Mucosa of rectum (tissue), 2 donors: ENCODE measurements at regions not wholly inside any gene's neighbourhood (a gene's known extent, or its start where the extent isn't known, plus 50 kb on each side); places are given as distances from the start of the nearest gene placed in this dataset.

Experiments
- H3K27ac ChIP-seq, 2 donors: one replicate each; pipeline ENCODE4 v1.7.0; 2013; ENCODE audit warnings: inconsistent platforms in 2 of 2, low read depth in 2 of 2, low read length in 2 of 2
- H3K27me3 ChIP-seq, 2 donors: one replicate each; pipeline ENCODE4 v1.7.0; 2013; ENCODE audit warnings: low read length in 2 of 2; ENCODE audit not compliant: control insufficient read depth in 2 of 2, insufficient read depth in 2 of 2
- H3K36me3 ChIP-seq, 2 donors: one replicate each; pipeline ENCODE4 v1.7.0; 2013; ENCODE audit warnings: low read length in 2 of 2; ENCODE audit not compliant: control insufficient read depth in 2 of 2, insufficient read depth in 2 of 2
- H3K4me1 ChIP-seq, 2 donors: one replicate each; pipeline ENCODE4 v1.7.0; 2013; ENCODE audit warnings: low read length in 2 of 2, mild to moderate bottlenecking in 1 of 2; ENCODE audit not compliant: control insufficient read depth in 2 of 2, insufficient read depth in 2 of 2
- H3K4me3 ChIP-seq, 2 donors: one replicate each; pipeline ENCODE4 v1.7.0; 2013; ENCODE audit warnings: low read length in 2 of 2
- H3K9ac ChIP-seq, 2 donors: one replicate each; pipeline ENCODE4 v1.7.0; 2013; ENCODE audit warnings: low read length in 2 of 2, low read depth in 1 of 2, mild to moderate bottlenecking in 1 of 2
- H3K9me3 ChIP-seq, 2 donors: one replicate each; pipeline ENCODE4 v1.7.0; 2013; ENCODE audit warnings: low read length in 2 of 2; ENCODE audit not compliant: control insufficient read depth in 2 of 2
- donor health status: healthy.
- donor health status: Normal muscosa, but diverticular disease.

DNA sequence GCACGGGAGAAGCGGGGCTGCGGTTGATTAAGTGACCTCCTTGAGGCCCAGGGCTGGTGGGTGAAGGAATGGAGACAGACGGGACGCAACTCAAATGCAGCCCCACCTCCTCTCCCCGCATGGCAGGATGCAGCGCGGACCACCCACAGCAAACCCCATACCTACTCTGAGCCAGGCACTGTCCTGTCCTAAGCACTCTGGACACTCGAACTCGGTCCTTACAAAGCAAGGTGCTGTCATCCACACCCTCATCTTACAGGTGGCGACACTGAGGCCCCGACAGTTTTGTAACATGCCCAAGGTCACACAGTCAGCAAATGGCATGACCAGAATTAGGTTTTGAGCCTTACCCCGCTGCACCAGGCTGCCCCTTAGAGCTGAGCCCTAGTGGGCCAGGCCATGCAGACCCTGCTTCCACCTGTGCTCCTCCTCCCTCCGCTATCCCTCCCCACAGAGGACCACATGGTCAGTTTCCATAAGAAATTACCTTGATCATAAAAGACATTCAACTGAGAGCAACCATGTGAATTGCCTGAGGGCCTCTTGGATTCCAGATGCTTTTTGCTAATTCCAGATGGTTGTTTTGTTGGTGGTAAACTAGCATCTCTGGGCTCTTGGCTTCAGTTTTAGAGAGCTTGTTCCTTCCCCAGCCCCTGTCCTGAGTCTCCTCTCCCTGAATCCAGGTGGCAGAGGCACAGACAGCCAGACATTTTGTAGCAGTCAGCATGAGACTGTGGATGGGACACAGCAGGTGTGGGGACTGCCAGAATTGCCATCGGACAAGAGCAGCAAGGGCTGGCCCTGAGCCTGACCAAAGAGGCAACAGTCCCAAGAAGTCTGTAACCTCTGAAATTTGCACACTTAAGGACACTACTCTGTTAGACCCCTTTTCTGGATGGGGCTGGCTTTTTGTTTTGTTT, 171.9 kb upstream of the PMEPA1 start:
- H3K9ac ChIP-seq = no peak overlapping the region
- no peaks in the 10 kb centered on the region for H3K36me3 ChIP-seq
- H3K27me3 ChIP-seq = no peaks in the 10 kb centered on the region
- H3K4me1 ChIP-seq = no peaks in the 10 kb centered on the region
- H3K9me3 ChIP-seq = no peaks in the 10 kb centered on the region
- H3K4me3 ChIP-seq = no peak overlapping the region
- no peak overlapping the region for H3K27ac ChIP-seq

DNA sequence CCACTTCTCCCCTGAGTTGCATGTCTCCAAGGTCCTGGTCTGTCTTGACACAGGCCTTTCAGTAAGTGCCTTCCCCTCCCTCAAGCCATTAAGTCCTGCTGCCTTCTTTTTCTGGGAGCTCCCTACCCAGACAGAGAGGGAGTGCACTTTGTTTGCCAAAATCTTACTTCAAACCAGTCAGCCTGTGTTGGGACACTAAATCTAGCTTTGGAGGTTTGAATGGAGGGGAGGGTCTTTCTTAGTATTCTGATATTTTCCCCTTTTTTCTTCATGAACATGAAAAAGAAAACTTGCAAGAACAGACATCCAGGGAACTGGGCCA, 170.7 kb upstream of the PMEPA1 start:
- H3K9ac ChIP-seq = no peak overlapping the region
- H3K4me1 ChIP-seq = no peaks in the 10 kb centered on the region
- no peak overlapping the region for H3K27ac ChIP-seq
- no peaks in the 10 kb centered on the region for H3K9me3 ChIP-seq
- no peaks in the 10 kb centered on the region for H3K36me3 ChIP-seq
- H3K4me3 ChIP-seq = no peak overlapping the region
- H3K27me3 ChIP-seq = no peaks in the 10 kb centered on the region

DNA sequence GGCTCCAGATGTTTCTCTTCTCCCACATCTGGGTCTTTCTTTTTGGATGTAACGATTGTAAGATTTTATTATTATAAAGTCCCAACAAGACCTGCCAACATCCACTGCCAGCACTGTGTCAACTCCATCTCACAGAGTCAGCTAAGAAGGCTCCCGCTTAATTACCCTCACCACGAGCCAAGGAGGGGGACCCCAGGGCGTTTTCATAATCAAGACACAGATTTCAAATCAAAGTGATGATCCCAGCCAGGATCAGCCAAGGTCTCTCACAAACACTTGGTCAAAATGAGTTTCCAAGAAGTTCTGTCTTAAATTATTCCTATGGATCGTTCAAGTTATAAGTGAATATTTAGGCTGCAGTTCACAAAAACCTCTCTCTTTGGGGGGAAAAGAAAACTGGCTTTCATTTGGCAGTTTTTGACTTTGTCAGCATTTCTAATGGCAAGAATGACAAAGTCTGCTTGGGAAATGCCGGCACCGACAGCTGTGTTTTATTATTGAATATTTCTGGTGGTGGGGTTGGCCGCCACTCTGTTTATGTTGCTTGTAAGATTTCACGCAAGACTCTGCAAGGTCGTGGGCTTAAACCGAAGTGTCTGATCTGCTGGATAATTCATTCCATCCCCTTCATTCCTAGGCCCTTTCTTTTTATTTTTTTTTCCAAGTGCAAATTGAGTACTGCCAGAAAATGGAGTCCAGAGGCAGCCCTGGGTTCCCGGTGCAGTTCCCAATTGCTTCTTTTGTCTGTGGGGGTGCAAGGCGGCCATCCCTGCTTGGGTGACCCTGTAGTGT, 170.2 kb upstream of the PMEPA1 start:
- Histone ChIP-seq H3K4me3 (no peak overlapping the region), H3K9me3 (no peaks in the 10 kb centered on the region), H3K9ac (no peak overlapping the region), H3K4me1 (no peaks in the 10 kb centered on the region), H3K36me3 (no peaks in the 10 kb centered on the region), H3K27ac (no peak overlapping the region), H3K27me3 (no peaks in the 10 kb centered on the region)

DNA sequence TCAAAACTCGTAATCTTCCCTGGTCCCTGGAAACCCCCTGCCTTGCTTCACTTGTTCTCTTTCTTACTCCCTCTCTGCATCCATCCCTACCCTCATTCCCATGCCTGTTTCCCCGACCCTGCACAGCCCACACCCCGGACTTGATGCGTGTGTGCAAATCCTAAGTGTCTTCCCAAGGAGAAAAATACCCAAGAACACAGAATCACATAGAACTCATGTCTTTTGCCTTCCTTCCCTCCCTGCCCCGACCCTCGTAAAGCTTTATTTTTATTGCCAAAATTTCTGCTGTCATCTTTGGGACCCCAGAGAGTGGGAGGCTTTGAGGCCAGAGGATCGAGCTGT, 169.6 kb upstream of the PMEPA1 start:
- no peaks in the 10 kb centered on the region for H3K27me3 ChIP-seq
- no peak overlapping the region for H3K9ac ChIP-seq
- no peaks in the 10 kb centered on the region for H3K4me1 ChIP-seq
- no peak overlapping the region for H3K27ac ChIP-seq
- H3K4me3 ChIP-seq = no peak overlapping the region
- H3K36me3 ChIP-seq = no peaks in the 10 kb centered on the region
- no peaks in the 10 kb centered on the region for H3K9me3 ChIP-seq

DNA sequence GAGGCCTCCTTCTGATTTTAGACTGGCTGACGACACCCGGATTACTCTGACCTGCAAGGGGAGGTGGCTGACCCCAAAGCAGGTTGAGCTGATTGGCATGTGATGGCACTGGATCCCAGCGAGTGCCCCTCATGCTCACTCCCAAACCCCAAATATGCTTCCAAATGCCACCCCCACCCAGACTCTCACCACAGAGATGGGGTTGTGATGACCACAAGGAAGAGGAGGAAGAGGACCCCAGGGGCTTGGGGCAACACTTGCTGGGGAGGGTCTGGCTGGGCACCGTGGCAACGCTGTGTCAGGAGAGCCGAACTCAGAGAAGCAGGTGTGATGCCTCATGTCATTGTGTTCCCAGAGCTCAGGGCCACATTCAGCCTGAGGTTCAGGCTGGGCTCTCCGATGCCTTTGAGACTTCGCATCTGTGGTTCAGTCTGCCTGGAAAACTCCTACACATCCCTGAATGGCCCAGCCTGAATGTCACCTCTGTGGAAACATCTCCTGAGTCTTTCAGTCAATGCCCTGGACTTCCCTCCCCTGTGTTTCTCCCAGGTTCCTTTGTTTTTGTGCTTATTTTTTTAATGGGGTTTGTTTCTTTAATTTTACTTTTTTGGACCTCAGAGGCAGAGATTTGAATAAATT, 169.1 kb upstream of the PMEPA1 start:
- Histone ChIP-seq H3K4me1 (no peaks in the 10 kb centered on the region), H3K9me3 (no peaks in the 10 kb centered on the region), H3K9ac (no peak overlapping the region), H3K36me3 (no peaks in the 10 kb centered on the region), H3K27ac (no peak overlapping the region), H3K27me3 (no peaks in the 10 kb centered on the region), H3K4me3 (no peak overlapping the region)

DNA sequence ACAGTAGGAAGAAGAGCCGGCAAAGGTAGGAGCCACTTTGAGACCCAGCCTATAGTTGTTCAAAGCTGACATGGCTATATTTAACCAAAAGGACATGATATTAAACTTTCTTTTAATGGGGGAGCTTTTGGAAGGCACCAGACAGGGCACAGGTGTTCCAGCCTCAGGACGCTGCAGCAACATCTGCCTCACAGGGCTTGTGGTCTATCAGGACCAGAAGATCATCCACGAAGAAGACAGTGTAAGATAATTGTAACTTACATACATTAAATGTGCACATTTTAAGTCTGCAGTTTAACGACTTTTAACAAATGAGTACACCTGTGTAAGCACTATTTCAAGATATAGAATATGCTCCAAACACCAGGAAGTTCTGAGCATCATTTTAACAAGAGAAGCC, 168.2 kb upstream of the PMEPA1 start:
- H3K27ac ChIP-seq = no peak overlapping the region
- no peak overlapping the region for H3K9ac ChIP-seq
- no peaks in the 10 kb centered on the region for H3K4me1 ChIP-seq
- no peaks in the 10 kb centered on the region for H3K27me3 ChIP-seq
- H3K9me3 ChIP-seq = no peaks in the 10 kb centered on the region
- no peak overlapping the region for H3K4me3 ChIP-seq
- no peaks in the 10 kb centered on the region for H3K36me3 ChIP-seq

DNA sequence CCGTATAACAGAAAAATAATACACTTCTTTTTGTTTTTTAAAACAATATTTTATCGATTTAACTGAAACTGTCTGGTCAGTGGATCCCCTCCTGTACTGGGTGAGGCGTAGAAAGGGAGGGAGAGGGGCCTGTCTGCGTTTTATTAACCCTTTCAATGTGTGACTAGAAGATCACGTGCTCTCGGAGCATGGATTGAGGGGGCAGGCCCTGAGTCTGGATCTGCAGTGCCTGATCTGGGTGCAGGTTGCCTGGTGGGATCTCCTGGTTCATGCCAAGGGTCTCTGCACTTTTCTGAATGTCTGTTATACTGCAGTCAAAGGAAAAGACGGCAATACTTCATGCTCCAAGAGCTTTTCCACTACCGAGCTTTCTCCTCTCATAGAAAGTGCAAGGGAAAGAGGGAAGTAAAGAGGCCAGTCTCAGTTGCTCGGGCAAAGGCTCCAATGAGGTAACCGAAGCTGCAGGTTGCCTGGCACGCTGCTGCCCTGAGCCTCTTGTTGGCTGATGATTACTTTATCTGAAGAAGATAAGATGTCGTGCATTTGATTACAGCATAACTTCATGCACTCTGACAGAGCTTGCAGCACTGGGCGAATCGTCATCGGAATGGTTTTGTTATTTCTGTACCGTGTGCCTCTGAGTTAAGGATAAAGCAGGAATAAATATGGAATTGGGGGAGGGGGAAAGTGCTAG, 167.5 kb upstream of the PMEPA1 start:
- Histone ChIP-seq H3K4me1 (no peaks in the 10 kb centered on the region), H3K4me3 (no peak overlapping the region), H3K27me3 (no peaks in the 10 kb centered on the region), H3K9ac (no peak overlapping the region), H3K36me3 (no peaks in the 10 kb centered on the region), H3K27ac (no peak overlapping the region), H3K9me3 (no peaks in the 10 kb centered on the region)

DNA sequence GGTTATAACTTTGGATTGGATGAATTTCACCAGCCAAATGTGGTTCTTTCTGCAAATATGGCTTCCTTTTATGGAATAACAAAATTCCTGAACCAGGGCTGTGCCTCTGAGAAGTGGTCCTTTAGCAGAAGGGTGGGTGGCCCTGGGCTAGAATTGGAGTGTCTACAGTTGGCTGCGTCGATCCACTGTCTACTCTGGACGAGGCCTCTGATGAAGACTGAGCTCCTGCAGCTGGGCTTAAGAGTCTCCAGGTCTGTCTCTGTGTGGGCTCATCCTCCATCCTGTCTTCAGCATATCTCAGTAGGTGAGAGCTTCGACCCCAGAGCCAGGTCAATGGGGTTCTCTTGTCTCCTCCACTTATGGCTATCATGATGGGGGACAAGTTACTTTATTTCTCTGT, 166.3 kb upstream of the PMEPA1 start:
- no peaks in the 10 kb centered on the region for H3K9me3 ChIP-seq
- H3K4me1 ChIP-seq = no peaks in the 10 kb centered on the region
- H3K27me3 ChIP-seq = no peaks in the 10 kb centered on the region
- H3K36me3 ChIP-seq = no peaks in the 10 kb centered on the region
- H3K4me3 ChIP-seq = no peak overlapping the region
- H3K27ac ChIP-seq = no peak overlapping the region
- H3K9ac ChIP-seq = no peak overlapping the region

DNA sequence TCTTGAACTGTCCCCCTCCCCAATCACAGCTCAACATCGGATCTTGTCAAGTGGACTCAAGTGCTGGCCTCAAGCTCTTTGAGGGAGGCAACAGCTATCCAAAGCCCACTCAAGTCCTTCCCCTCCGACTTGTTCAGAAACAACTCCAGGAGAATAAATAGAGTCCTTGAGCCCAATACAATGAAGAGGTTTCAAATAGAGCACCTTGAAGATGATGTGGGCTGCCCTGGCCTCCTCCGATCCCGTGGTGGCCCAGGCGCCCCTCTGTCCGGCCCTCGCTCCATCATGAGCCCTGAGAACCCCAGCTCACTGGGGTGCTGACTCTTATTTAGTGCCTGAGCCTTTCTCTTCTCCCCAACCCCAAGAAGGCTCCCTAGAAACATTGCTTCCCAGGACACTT, 164.3 kb upstream of the PMEPA1 start:
- H3K9ac ChIP-seq = no peak overlapping the region
- no peaks in the 10 kb centered on the region for H3K9me3 ChIP-seq
- no peak overlapping the region for H3K4me3 ChIP-seq
- no peaks in the 10 kb centered on the region for H3K4me1 ChIP-seq
- no peaks in the 10 kb centered on the region for H3K27me3 ChIP-seq
- no peaks in the 10 kb centered on the region for H3K36me3 ChIP-seq
- H3K27ac ChIP-seq = no peak overlapping the region
